GM12878 (cell line): ENCODE measurements at regions not wholly inside any gene's neighbourhood (a gene's known extent, or its start where the extent isn't known, plus 50 kb on each side); places are given as distances from the start of the nearest gene placed in this dataset.

Experiments
- ATAC-seq: fragments of 200-7000 bp; cut with Tn5 transposase; 3 replicates; pipeline ENCODE4 v1.9.1; 2020; ENCODE audit warnings: mild to moderate bottlenecking, moderate library complexity
- BruUV-seq: library from RNA; stranded (reverse); fragments of 400-500 nt; replicated peaks from 2 replicates; lab custom pipeline; 2021; lab: Mats Ljungman, UMichigan
- CTCF ChIA-PET: fragments of 300-600 bp; sonication (Branson Sonifier 250); formaldehyde crosslinking; extraction: SDS; loops from one replicate; lab custom pipeline; 2021; ENCODE audit warnings: inconsistent platforms; lab: Yijun Ruan, JAX
- POLR2A ChIA-PET: fragments of 350-600 bp; formaldehyde crosslinking; extraction: SDS; loops from one replicate; lab custom pipeline; 2021; ENCODE audit warnings: inconsistent platforms; lab: Charles Lee
- RAD21 ChIA-PET: fragments of 300-600 bp; sonication (Branson Sonifier 250); formaldehyde crosslinking; loops from one replicate; lab custom pipeline; 2023; ENCODE audit warnings: antibody characterized with exemption; ENCODE audit not compliant: unreplicated experiment; lab: Charles Lee
- SMC1A ChIA-PET: fragments of 300-600 bp; sonication (Branson Sonifier 250); formaldehyde crosslinking; loops from one replicate; lab custom pipeline; 2023; ENCODE audit not compliant: unreplicated experiment, uncharacterized antibody; lab: Charles Lee
- DNase-seq: peaks from one replicate; pipeline ENCODE4 v3.0.0-alpha.2; 2011; ENCODE audit warnings: low read depth, low spot score
- FAIRE-seq: peaks from 3 replicates; lab custom pipeline; 2011; peaks lifted over from hg19 to GRCh38; lab: Jason Lieb, UNC
- H2AFZ ChIP-seq: 2 replicates; pipeline ENCODE4 v1.6.0; 2011; ENCODE audit warnings: low read depth, low read length, control low read depth; ENCODE audit not compliant: control insufficient read depth
- H3K27ac ChIP-seq: 2 replicates; pipeline ENCODE4 v1.5.1; 2011; ENCODE audit warnings: control low read depth; ENCODE audit not compliant: control insufficient read depth, insufficient read depth
- H3K27me3 ChIP-seq, 2 experiments: replicated peaks in 1 of 2; 2 replicates each; pipeline versions ENCODE4 v1.6.0 to v1.6.1; 2011; ENCODE audit warnings: low read length in 1 of 2; ENCODE audit not compliant: control insufficient read depth in 2 of 2, insufficient read depth in 2 of 2
- H3K36me3 ChIP-seq, 2 experiments: 2 replicates each; pipeline ENCODE4 v1.5.1; 2011; ENCODE audit warnings: low read length in 1 of 2; ENCODE audit not compliant: control insufficient read depth in 2 of 2, insufficient read depth in 2 of 2
- H3K4me1 ChIP-seq: 2 replicates; pipeline ENCODE4 v1.6.1; 2011; ENCODE audit warnings: mild to moderate bottlenecking, low read length, moderate library complexity, mixed read lengths; ENCODE audit not compliant: control insufficient read depth, insufficient read depth
- H3K4me2 ChIP-seq: 2 replicates; pipeline ENCODE4 v1.6.0; 2011; ENCODE audit warnings: control low read depth; ENCODE audit not compliant: control insufficient read depth, insufficient read depth
- H3K4me3 ChIP-seq: fragments of 200-600 bp; sonication (generic); 2 replicates; pipeline ENCODE4 v1.5.1; 2016
- H3K79me2 ChIP-seq: 2 replicates; pipeline ENCODE4 v1.6.0; 2011; ENCODE audit warnings: low read length; ENCODE audit not compliant: control insufficient read depth, insufficient read depth
- H3K9ac ChIP-seq: 2 replicates; pipeline ENCODE4 v1.8.0; 2011; ENCODE audit warnings: low read length, control low read depth, mixed read lengths; ENCODE audit not compliant: control insufficient read depth, insufficient read depth
- H3K9me3 ChIP-seq: replicated peaks from 3 replicates; pipeline ENCODE4 v1.5.1; 2011; ENCODE audit warnings: mild to moderate bottlenecking, low read length; ENCODE audit not compliant: control insufficient read depth, insufficient read depth
- H4K20me1 ChIP-seq: 2 replicates; pipeline ENCODE4 v1.6.0; 2011; ENCODE audit not compliant: control insufficient read depth, insufficient read depth
- BCLAF1 ChIP-seq: fragments of 450-650 bp; IDR thresholded peaks from 2 replicates; pipeline ENCODE4 v1.6.1; 2017; ENCODE audit warnings: antibody characterized with exemption, mild to moderate bottlenecking, moderate library complexity
- CEBPB ChIP-seq, 2 experiments: fragments of 150-350 bp in 1 of 2; IDR thresholded peaks; 2 replicates each; pipeline ENCODE4 v1.6.1; 2012 to 2014; ENCODE audit warnings: low read depth in 2 of 2, low read length in 2 of 2, borderline replicate concordance in 1 of 2, inconsistent platforms in 1 of 2
- IRF5 ChIP-seq: fragments of 450-650 bp; IDR thresholded peaks from 2 replicates; pipeline ENCODE4 v1.6.1; 2017; ENCODE audit warnings: borderline replicate concordance
- NR2C1 ChIP-seq: fragments of 450-650 bp; IDR thresholded peaks from 2 replicates; pipeline ENCODE4 v1.6.1; 2017; ENCODE audit warnings: antibody characterized with exemption, mild to moderate bottlenecking, moderate library complexity
- PML ChIP-seq: IDR thresholded peaks from 2 replicates; pipeline ENCODE4 v1.6.1; 2012; ENCODE audit warnings: low read length, inconsistent platforms
- POLR2A ChIP-seq: IDR thresholded peaks from 2 replicates; pipeline ENCODE4 v1.6.1; 2011; ENCODE audit warnings: low read depth, mild to moderate bottlenecking, low read length
- RELB ChIP-seq: fragments of 450-650 bp; IDR thresholded peaks from 2 replicates; pipeline ENCODE4 v1.6.1; 2017; ENCODE audit warnings: low read depth, mild to moderate bottlenecking, moderate library complexity
- SIN3A ChIP-seq: IDR thresholded peaks from 2 replicates; pipeline ENCODE4 v1.6.1; 2012; ENCODE audit warnings: low read depth, low read length, improper control_type of control experiment
- SUZ12 ChIP-seq: fragments of 200-600 bp; sonication (generic); IDR thresholded peaks from one replicate; pipeline ENCODE4 v1.6.1; 2018; ENCODE audit warnings: antibody characterized with exemption, mild to moderate bottlenecking; ENCODE audit not compliant: unreplicated experiment
- TAF1 ChIP-seq: IDR thresholded peaks from 2 replicates; pipeline ENCODE4 v1.6.1; 2011; ENCODE audit warnings: mild to moderate bottlenecking, low read depth, low read length, borderline replicate concordance
- WGBS: methylation state at CpG from one replicate; pipeline ENCODE4 v1.1.6; 2016; ENCODE audit warnings: low lambda C conversion rate; ENCODE audit not compliant: insufficient replicate concordance, insufficient coverage; ENCODE audit errors: missing lambda C conversion rate; 5-methylcytosine and 5-hydroxymethylcytosine counted together
- in situ Hi-C: fragments of 300-500 bp; cut with MboI; formaldehyde crosslinking; loops from 9 replicates; pipeline ENCODE4 v1.14.3; 2018; ENCODE audit warnings: mixed read lengths
- intact Hi-C: fragments of 100-400 bp; cut with micrococcal nuclease; formaldehyde crosslinking; loops from one replicate; pipeline ENCODE4 v1.14.2; 2022; ENCODE audit not compliant: unreplicated experiment
- TF ChIP-seq, protein P1 (sequence below): IDR thresholded peaks from 2 replicates; pipeline ENCODE4 v1.6.1; 2012; ENCODE audit warnings: improper control_type of control experiment, low read depth, low read length; ENCODE audit not compliant: insufficient replicate concordance

- 42% methylated on average over 3 of the region's 3 CpGs for WGBS
- CTCF ChIA-PET: interaction anchor here (1.3 kb wide), 1 partner anchor 244 kb away, joined by 3 read pairs; no protein-coding TSS in a partner anchor
- TF ChIP-seq BCLAF1: no peak
- no peak for TF ChIP-seq PML
- TF ChIP-seq SUZ12: no peak
- no peak for TF ChIP-seq IRF5
- TF ChIP-seq NR2C1: no peak
- TF ChIP-seq, protein P1, sequence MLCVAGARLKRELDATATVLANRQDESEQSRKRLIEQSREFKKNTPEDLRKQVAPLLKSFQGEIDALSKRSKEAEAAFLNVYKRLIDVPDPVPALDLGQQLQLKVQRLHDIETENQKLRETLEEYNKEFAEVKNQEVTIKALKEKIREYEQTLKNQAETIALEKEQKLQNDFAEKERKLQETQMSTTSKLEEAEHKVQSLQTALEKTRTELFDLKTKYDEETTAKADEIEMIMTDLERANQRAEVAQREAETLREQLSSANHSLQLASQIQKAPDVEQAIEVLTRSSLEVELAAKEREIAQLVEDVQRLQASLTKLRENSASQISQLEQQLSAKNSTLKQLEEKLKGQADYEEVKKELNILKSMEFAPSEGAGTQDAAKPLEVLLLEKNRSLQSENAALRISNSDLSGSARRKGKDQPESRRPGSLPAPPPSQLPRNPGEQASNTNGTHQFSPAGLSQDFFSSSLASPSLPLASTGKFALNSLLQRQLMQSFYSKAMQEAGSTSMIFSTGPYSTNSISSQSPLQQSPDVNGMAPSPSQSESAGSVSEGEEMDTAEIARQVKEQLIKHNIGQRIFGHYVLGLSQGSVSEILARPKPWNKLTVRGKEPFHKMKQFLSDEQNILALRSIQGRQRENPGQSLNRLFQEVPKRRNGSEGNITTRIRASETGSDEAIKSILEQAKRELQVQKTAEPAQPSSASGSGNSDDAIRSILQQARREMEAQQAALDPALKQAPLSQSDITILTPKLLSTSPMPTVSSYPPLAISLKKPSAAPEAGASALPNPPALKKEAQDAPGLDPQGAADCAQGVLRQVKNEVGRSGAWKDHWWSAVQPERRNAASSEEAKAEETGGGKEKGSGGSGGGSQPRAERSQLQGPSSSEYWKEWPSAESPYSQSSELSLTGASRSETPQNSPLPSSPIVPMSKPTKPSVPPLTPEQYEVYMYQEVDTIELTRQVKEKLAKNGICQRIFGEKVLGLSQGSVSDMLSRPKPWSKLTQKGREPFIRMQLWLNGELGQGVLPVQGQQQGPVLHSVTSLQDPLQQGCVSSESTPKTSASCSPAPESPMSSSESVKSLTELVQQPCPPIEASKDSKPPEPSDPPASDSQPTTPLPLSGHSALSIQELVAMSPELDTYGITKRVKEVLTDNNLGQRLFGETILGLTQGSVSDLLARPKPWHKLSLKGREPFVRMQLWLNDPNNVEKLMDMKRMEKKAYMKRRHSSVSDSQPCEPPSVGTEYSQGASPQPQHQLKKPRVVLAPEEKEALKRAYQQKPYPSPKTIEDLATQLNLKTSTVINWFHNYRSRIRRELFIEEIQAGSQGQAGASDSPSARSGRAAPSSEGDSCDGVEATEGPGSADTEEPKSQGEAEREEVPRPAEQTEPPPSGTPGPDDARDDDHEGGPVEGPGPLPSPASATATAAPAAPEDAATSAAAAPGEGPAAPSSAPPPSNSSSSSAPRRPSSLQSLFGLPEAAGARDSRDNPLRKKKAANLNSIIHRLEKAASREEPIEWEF: no peak
- no peak for TF ChIP-seq CEBPB (IDR thresholded peaks at IDR 0.05; ENCODE audit: borderline replicate concordance in 1 of 2, low read depth in 2 of 2, low read length in 2 of 2)
- TF ChIP-seq POLR2A: no peak
- no peak for TF ChIP-seq RELB
- TF ChIP-seq SIN3A: no peak
- no peak for TF ChIP-seq TAF1
- POLR2A ChIA-PET: no interaction called here
- H4K20me1 ChIP-seq: no peaks in the 10 kb centered on the region
- no TSS peak for BruUV-seq
- no peak overlapping the region for H2AFZ ChIP-seq
- RAD21 ChIA-PET: no interaction called here
- no peak overlapping the region for H3K9ac ChIP-seq
- H3K79me2 ChIP-seq: no peaks in the 10 kb centered on the region
- no peaks in the 10 kb centered on the region for H3K36me3 ChIP-seq
- ATAC-seq (no peak), DNase-seq (no peak), FAIRE-seq (no peak)
- no peak overlapping the region for H3K4me2 ChIP-seq
- no peak overlapping the region for H3K4me3 ChIP-seq
- no peaks in the 10 kb centered on the region for H3K9me3 ChIP-seq
- no peak overlapping the region for H3K27ac ChIP-seq
- intact Hi-C loops: no loop called here
- H3K27me3 ChIP-seq: no peaks in the 10 kb centered on the region
- in situ Hi-C loops: no loop called here
- peaks cover 7% of the 10 kb centered on the region for H3K4me1 ChIP-seq
- SMC1A ChIA-PET: interaction anchor here (0.7 to 1.2 kb wide), 3 partner anchors 58 to 241 kb away, joined by 3 to 4 read pairs (median 3); no protein-coding TSS in a partner anchor
These were observed 269.1 kb downstream of the SHQ1 start for GRCh38 chr3:72579191-72579580.
